ENCODE measurements at regions not wholly inside any gene's neighbourhood (a gene's known extent, or its start where the extent isn't known, plus 50 kb on each side); places are given as distances from the start of the nearest gene placed in this dataset.

GRCh38 chr18:11224153-11224552, 74.8 kb upstream of the PIEZO2 start:
- TF ChIP-seq YY1 (IDR thresholded peaks at IDR 0.05; ENCODE audit: extremely low read depth, insufficient replicate concordance, low read depth, low read length) (no peak), CTCF (IDR thresholded peaks at IDR 0.05 in 2 of 3, conservative IDR thresholded peaks at IDR 0.05 in 1 of 3; ENCODE audit: borderline replicate concordance in 1 of 3, insufficient read depth in 1 of 3, low read depth in 2 of 3, low read length in 2 of 3) (no peak), EZH2 (IDR thresholded peaks at IDR 0.05) (no peak), POLR2A (IDR thresholded peaks at IDR 0.05; ENCODE audit: borderline replicate concordance, extremely low read depth, insufficient read depth, insufficient read length) (no peak), EZH2phosphoT487 (IDR thresholded peaks at IDR 0.05; ENCODE audit: borderline replicate concordance) (no peak), CBX3 (IDR thresholded peaks at IDR 0.05; ENCODE audit: low read depth) (no peak)

Data from HCT116 (cell line).